B cell (primary cell): ENCODE measurements at regions not wholly inside any gene's neighbourhood (a gene's known extent, or its start where the extent isn't known, plus 50 kb on each side); places are given as distances from the start of the nearest gene placed in this dataset.

ENCODE experiments used
- ATAC-seq: fragments of 200-7000 bp; cut with Tn5 transposase; one replicate; pipeline ENCODE4 v1.10.0; 2021; ENCODE audit warnings: low read depth, mild to moderate bottlenecking, moderate number of reproducible peaks, moderate library complexity
- CTCF ChIA-PET: fragments of 350-600 bp; sonication (Branson Sonifier 250); formaldehyde crosslinking; loops from one replicate; lab custom pipeline; 2021; ENCODE audit warnings: antibody characterized with exemption, inconsistent platforms; lab: Charles Lee
- POLR2A ChIA-PET: fragments of 350-600 bp; sonication (Branson Sonifier 250); formaldehyde crosslinking; loops from one replicate; lab custom pipeline; 2021; ENCODE audit warnings: antibody characterized with exemption; lab: Charles Lee
- DNase-seq: peaks from one replicate; pipeline ENCODE4 v3.0.0; 2013
- H2AFZ ChIP-seq: 2 replicates; pipeline ENCODE4 v1.6.1; 2012; ENCODE audit warnings: mild to moderate bottlenecking, low read depth, low read length; ENCODE audit not compliant: insufficient read depth, poor library complexity, severe bottlenecking
- H3K27ac ChIP-seq, 2 donors: 1 replicate in 1 of 2; 2 replicates in 1 of 2; pipeline ENCODE4 v1.5.1; 2012 to 2013; ENCODE audit warnings: low read length in 2 of 2, mild to moderate bottlenecking in 2 of 2, moderate library complexity in 1 of 2
- H3K27me3 ChIP-seq, 4 experiments: fragments of 200-600 bp in 1 of 4; sonication (generic) in 1 of 4; replicated peaks in 1 of 4; 1 replicate in 2 of 4; 2 replicates in 2 of 4; pipeline versions ENCODE4 v1.6.1 to v1.7.0; 2013 to 2016; ENCODE audit warnings: low read length in 3 of 4, mild to moderate bottlenecking in 2 of 4, mixed read lengths in 1 of 4, moderate library complexity in 1 of 4; ENCODE audit not compliant: insufficient read depth in 4 of 4, control insufficient read depth in 3 of 4; ENCODE audit errors: control extremely low read depth in 1 of 4
- H3K36me3 ChIP-seq, 2 experiments: replicated peaks in 1 of 2; 1 replicate in 1 of 2; 2 replicates in 1 of 2; pipeline versions ENCODE4 v1.6.1 to v1.7.1; 2013; ENCODE audit warnings: low read length in 1 of 2; ENCODE audit not compliant: insufficient read depth in 2 of 2, control insufficient read depth in 1 of 2; ENCODE audit errors: control extremely low read depth in 1 of 2, extremely low read depth in 1 of 2
- H3K4me1 ChIP-seq, 2 donors: fragments of 200-600 bp in 1 of 2; sonication (generic) in 1 of 2; 1 replicate in 1 of 2; 2 replicates in 1 of 2; pipeline versions ENCODE4 v1.5.1 to v1.6.1; 2013 to 2017; ENCODE audit warnings: low read length in 2 of 2; ENCODE audit not compliant: control insufficient read depth in 2 of 2, insufficient read depth in 2 of 2
- H3K4me2 ChIP-seq: replicated peaks from 2 replicates; pipeline ENCODE3; 2012; ENCODE audit warnings: mild to moderate bottlenecking, low read depth, low read length; ENCODE audit not compliant: poor library complexity, severe bottlenecking
- H3K4me3 ChIP-seq, 5 experiments: fragments of 200-600 bp in 1 of 5; sonication (generic) in 1 of 5; 1 replicate in 3 of 5; 2 replicates in 2 of 5; pipeline versions ENCODE4 v1.5.1 to v1.7.0; 2011 to 2016; ENCODE audit warnings: low read length in 4 of 5, mild to moderate bottlenecking in 4 of 5, low read depth in 2 of 5, control low read depth in 1 of 5, moderate library complexity in 1 of 5; ENCODE audit not compliant: insufficient read depth in 1 of 5; ENCODE audit errors: control extremely low read depth in 1 of 5, extremely low read depth in 1 of 5
- H3K79me2 ChIP-seq: fragments of 200-600 bp; sonication (generic); one replicate; pipeline ENCODE4 v1.6.0; 2016; ENCODE audit warnings: low read length; ENCODE audit not compliant: control insufficient read depth, insufficient read depth
- H3K9ac ChIP-seq: fragments of 200-600 bp; sonication (generic); 2 replicates; pipeline ENCODE4 v1.6.1; 2017; ENCODE audit warnings: mild to moderate bottlenecking, low read length, moderate library complexity
- H3K9me3 ChIP-seq, 3 donors: one replicate each; pipeline versions ENCODE4 v1.6.1 to v1.7.1; 2013; ENCODE audit warnings: low read length in 2 of 3; ENCODE audit not compliant: control insufficient read depth in 2 of 3, insufficient read depth in 1 of 3; ENCODE audit errors: control extremely low read depth in 1 of 3
- H4K20me1 ChIP-seq: 2 replicates; pipeline ENCODE4 v1.6.0; 2012; ENCODE audit warnings: mild to moderate bottlenecking, low read length; ENCODE audit not compliant: insufficient read depth, control insufficient read depth, poor library complexity, severe bottlenecking
- H3K27ac Mint-ChIP-seq: one replicate; pipeline ENCODE4 v1.8.0; 2021; ENCODE audit warnings: mixed read lengths
- H3K27me3 Mint-ChIP-seq: one replicate; pipeline ENCODE4 v1.8.0; 2021; ENCODE audit warnings: mixed read lengths
- H3K4me1 Mint-ChIP-seq: one replicate; pipeline ENCODE4 v1.8.0; 2021; ENCODE audit warnings: mixed read lengths
- H3K4me3 Mint-ChIP-seq: one replicate; pipeline ENCODE4 v1.8.0; 2021; ENCODE audit warnings: mixed read lengths
- H3K9me3 Mint-ChIP-seq: one replicate; pipeline ENCODE4 v1.8.0; 2022; ENCODE audit warnings: mixed read lengths; ENCODE audit not compliant: insufficient read depth
- EZH2 ChIP-seq: IDR thresholded peaks from 2 replicates; pipeline ENCODE4 v1.6.1; 2012; ENCODE audit warnings: borderline replicate concordance, low read depth, mild to moderate bottlenecking, moderate library complexity, low read length; ENCODE audit not compliant: insufficient read depth, poor library complexity, severe bottlenecking
- WGBS: methylation state at CpG from one replicate; pipeline ENCODE4 v1.1.5; 2013; ENCODE audit warnings: missing lambda C conversion rate; ENCODE audit not compliant: insufficient coverage; 5-methylcytosine and 5-hydroxymethylcytosine counted together
- intact Hi-C: fragments of 100-400 bp; cut with micrococcal nuclease; formaldehyde crosslinking; loops from one replicate; pipeline ENCODE4 v1.10.0; 2022
- TF ChIP-seq, protein P1 (sequence below): fragments of 200-600 bp; IDR thresholded peaks from one replicate; pipeline ENCODE4 v1.8.0; 2022; ENCODE audit warnings: antibody characterized with exemption, mild to moderate bottlenecking

DNA sequence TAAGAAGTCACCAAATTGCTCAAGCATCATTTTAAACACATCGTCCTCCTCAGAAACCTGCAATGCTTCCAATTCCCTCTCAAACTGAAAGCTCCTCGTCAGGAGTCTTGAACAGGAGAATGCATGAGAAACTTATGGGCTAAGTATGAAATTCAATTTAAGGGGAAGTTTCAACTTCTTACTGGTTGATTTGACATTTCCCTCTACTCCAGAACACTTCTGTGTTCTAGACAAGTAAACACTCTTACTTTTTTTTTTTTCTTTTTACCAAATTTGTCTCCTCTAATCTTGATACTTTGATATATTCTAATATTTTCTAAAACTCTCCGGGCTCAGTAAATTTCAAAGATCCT, 181.7 kb downstream of the RSL24D1 start:
- ChIA-PET CTCF (no interaction called here), POLR2A (no interaction called here)
- H3K4me3 Mint-ChIP-seq, result no peak overlapping the region

DNA sequence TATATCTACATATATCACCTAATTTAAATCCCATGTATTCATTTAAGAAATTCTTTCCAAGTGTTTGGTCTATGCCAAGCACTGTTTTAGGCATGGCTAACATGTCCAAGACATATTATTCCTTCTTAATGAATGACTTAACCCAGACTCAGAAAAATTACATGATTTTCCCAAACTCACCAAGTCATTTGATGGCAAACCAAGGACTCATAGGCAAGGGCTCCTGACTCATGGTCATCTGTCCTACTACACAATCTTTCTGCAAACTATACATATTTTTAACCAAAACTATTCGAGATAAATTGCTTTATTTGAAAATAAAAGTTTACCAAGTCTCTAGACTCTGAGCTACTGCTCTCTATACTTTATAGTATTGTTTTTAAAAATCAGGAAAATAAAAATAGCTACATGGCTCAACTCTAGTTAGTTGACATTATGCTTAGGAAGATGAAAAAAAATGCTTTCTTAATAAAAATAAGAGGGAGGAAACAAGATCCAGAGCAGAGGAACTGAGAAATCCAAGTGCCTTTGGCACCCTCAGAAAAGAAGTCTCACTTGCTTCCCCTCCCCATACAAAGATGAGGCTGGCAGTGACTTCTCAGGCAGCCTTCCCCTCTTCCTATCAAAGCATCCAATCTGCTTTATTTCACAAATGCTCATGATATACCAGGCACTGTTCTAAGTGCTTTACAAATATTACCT, 182.2 kb downstream of the RSL24D1 start:
- no peaks in the 10 kb centered on the region for H3K27me3 Mint-ChIP-seq
- no peak overlapping the region for H3K27ac ChIP-seq
- no peak overlapping the region for H2AFZ ChIP-seq
- H3K4me3 ChIP-seq, result no peak overlapping the region
- TF ChIP-seq, protein P1, sequence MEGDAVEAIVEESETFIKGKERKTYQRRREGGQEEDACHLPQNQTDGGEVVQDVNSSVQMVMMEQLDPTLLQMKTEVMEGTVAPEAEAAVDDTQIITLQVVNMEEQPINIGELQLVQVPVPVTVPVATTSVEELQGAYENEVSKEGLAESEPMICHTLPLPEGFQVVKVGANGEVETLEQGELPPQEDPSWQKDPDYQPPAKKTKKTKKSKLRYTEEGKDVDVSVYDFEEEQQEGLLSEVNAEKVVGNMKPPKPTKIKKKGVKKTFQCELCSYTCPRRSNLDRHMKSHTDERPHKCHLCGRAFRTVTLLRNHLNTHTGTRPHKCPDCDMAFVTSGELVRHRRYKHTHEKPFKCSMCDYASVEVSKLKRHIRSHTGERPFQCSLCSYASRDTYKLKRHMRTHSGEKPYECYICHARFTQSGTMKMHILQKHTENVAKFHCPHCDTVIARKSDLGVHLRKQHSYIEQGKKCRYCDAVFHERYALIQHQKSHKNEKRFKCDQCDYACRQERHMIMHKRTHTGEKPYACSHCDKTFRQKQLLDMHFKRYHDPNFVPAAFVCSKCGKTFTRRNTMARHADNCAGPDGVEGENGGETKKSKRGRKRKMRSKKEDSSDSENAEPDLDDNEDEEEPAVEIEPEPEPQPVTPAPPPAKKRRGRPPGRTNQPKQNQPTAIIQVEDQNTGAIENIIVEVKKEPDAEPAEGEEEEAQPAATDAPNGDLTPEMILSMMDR, result no peak
- TF ChIP-seq EZH2, result no peak
- ATAC-seq (no peak), DNase-seq (no peak)
- peaks cover 0 to 3% (median 1%) of the 10 kb centered on the region in 4 experiments for H3K27me3 ChIP-seq
- ChIA-PET POLR2A (no interaction called here), CTCF (no interaction called here)
- no peak overlapping the region for H3K27ac Mint-ChIP-seq
- H3K9me3 ChIP-seq, result no peaks in the 10 kb centered on the region
- no peaks in the 10 kb centered on the region for H3K36me3 ChIP-seq
- no CpG with 5 or more reads among the region's 1 CpG for WGBS
- H3K79me2 ChIP-seq, result no peaks in the 10 kb centered on the region
- no peaks in the 10 kb centered on the region for H3K9me3 Mint-ChIP-seq
- H3K4me1 Mint-ChIP-seq, result no peaks in the 10 kb centered on the region
- H4K20me1 ChIP-seq, result no peaks in the 10 kb centered on the region
- H3K4me2 ChIP-seq, result no peak overlapping the region
- H3K9ac ChIP-seq, result no peak overlapping the region
- H3K4me1 ChIP-seq, result no peaks in the 10 kb centered on the region
- intact Hi-C loops, result no loop called here
- H3K4me3 Mint-ChIP-seq, result no peak overlapping the region

More for the DNA sequence above, 181.7 kb downstream of the RSL24D1 start:
- no peaks in the 10 kb centered on the region for H3K4me1 ChIP-seq
- WGBS, result no CpG with 5 or more reads among the region's 3 CpGs
- peaks cover 0 to 3% (median 1%) of the 10 kb centered on the region in 4 experiments for H3K27me3 ChIP-seq
- H3K9me3 ChIP-seq, result no peaks in the 10 kb centered on the region
- no peak overlapping the region for H3K27ac ChIP-seq
- no peaks in the 10 kb centered on the region for H3K4me1 Mint-ChIP-seq
- no peaks in the 10 kb centered on the region for H3K36me3 ChIP-seq
- no peak for TF ChIP-seq EZH2
- TF ChIP-seq, protein P1, result no peak
- no peak overlapping the region for H3K9ac ChIP-seq
- intact Hi-C loops, result no loop called here
- no peaks in the 10 kb centered on the region for H3K9me3 Mint-ChIP-seq
- no peaks in the 10 kb centered on the region for H4K20me1 ChIP-seq
- DNase-seq (no peak), ATAC-seq (no peak)
- H2AFZ ChIP-seq, result no peak overlapping the region
- no peak overlapping the region for H3K4me3 ChIP-seq
- H3K27me3 Mint-ChIP-seq, result no peaks in the 10 kb centered on the region
- H3K27ac Mint-ChIP-seq, result no peak overlapping the region
- H3K79me2 ChIP-seq, result no peaks in the 10 kb centered on the region
- no peak overlapping the region for H3K4me2 ChIP-seq
